ENCODE measurements at regions not wholly inside any gene's neighbourhood (a gene's known extent, or its start where the extent isn't known, plus 50 kb on each side); places are given as distances from the start of the nearest gene placed in this dataset.

DNA sequence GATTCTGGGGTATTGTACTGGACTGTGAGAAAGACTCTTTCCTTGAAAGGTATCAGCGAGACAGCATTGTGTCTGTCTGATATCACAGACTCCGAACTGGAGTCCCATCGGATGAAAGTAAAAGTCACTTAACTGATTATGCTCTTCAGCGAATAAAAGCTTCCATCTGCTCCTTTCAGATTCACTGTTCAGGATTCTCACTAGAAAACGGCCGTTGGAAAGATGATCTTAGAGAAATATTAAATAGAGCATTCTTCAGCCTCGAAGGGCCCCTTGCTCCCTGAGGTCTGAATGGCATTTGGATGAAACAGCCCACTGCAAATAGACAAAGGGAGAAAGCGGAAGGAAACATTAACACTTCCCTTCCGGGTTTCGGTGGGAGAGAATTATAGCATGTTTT, 416.2 kb upstream of the PRKX start:
- DNase-seq = no peak

DNA sequence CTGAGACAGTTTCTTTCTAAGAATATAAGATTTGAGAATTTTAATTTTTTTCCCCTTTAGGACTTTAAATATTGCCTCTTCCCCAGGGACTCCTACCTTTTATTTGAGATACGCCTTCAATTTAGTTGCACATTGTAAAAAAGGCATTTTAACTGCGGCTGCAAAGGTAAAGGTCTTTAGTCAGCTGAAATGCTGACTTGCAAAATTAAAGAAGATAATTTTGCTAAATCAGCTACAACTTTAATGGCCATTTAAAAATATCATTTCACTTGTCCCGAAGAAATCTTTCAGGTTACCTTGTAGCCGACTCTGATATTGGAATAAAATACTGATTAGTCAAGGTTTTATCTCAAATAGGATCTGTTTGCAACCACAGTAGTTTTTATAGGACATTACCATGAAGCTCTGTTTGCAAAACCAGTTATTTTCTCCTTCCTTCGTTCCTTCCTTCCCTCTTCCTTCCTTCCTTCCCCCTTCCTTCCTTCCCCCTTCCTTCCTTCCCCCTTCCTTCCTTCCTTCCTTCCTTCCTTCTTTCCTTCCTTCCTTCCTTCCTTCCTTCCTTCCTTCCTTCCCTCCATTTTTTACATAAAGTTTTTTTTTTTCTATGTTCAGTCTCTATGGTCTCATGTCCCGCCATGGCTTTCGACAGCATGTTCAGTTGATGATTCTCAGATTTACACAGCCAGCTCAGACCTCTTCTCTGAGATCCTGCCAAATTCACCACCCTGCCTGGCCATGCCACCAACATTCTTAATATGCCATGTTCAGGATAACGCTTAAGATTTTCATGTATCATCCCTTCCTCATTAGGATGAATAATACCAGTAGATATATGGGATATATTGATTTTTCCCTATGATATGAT, 405.4 kb upstream of the PRKX start:
- DNase-seq = no peak

DNA sequence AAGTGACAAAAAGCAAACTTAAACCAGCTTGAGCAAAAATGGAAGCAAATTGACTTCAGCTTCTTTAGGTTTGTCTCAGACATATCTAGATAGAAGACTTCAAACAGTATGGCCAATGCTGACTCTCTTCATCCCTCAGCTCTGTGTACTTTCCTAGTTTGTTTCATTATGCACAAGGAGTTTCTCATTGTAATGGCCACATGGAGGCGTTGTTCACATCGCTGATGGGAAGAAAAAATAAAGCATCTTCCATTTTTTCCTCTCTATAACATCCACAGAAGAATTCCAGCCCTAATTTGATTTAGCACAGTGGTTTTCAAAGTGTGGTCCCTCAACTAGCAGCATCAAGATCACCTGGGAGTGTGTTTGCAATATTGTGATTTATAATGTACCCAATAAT, 397.5 kb upstream of the PRKX start:
- DNase-seq = no peak

DNA sequence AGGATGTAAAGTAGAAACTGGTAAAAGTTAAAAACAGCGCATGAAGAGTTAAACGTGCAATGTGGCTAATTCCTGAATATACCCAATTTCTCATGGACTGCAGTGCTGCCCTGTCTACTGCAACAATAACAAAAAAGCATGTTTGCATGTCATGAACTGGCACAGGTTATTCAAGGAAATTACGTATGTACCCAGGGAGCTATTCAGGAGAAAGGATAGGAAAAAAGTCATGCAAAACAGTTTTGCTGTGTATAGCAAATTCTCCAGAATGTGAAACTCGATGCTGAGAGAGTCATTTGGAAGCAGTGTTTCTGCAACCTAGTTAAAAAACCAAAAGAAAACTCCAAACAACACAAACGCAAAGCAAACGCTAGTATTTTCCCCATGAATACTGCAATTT, 381.5 kb upstream of the PRKX start:
- DNase-seq = no peak

- no peak for DNase-seq
These were observed 377.8 kb upstream of the PRKX start for GRCh38 chrX:4091046-4091760.

GRCh38 chrX:4059893-4060292, 346.4 kb upstream of the PRKX start:
- DNase-seq = no peak

DNA sequence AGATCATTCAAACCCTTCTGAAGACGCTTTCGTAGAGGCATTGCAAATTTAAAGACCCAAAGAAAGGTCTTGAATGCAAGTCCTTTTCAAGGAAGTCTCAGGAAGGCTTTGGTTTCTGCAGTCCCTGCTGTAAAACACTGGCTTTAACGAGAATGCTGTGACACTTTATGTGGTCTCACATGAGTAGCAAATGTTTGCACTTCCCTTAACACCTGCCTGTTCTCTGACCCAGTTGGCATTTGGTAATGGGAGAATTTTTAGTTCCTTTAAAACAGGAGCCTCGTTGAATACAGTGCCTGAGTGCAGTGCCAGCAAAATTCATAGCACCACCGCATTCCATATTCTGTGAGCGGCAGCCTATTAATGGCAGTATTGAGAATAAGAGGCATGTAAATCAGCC, 330.5 kb upstream of the PRKX start:
- no peak for DNase-seq

DNA sequence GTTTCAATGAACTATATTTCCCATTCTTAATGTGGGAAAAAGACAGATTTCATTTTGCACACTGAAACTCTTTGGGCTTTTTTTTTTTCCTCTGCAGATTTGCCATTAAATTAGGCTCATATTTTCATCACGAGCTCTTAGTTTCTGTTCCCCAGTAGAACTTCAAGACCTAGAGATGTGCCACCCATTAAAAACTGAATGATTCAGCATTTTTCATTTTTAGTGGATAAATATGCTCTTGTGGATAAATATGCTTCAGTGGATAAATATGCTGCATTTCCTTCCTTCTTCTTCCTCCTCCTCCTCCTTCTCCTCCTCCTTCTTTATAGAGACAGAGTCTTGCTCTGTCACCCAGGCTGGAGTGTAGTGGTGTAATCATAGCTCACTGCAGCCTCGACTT, 322.4 kb upstream of the PRKX start:
- no peak for DNase-seq

DNA sequence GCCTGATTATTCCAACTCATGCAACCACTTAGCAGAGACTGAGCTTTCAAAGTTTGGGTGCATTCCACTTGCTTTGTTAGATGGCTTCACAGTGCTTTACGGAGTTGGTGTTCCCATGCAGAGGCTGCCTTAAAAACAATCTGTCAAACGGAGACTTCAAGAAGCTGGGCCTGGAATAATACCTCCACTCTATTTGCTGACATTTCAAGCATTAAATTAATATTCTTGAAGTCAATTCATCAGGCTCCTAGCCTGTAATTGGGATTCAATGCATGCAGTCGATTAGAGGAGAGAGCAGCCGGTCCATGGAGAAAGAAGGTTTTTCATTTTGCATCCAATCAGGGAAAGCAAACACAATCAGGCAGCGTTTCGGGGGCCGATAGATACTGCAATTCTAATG, 314.7 kb upstream of the PRKX start:
- DNase-seq = no peak

DNA sequence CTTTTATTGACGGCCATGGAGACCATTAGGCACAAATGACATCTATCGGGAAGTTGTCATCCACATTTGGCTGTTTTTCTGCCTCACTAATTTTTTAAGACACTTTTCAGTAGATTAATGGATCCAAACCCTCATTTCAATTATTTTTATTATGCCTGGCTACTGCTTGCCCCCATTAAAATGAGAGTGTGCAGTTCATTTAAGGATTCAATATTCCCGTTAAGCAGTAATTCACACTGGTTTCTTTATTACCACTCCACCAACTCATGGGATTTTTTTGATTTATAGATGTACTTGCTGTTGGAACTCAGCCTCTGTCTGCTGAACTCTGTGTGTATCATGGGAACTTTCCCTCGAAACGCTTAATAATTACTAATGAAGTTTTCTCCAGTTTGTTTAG, 291.8 kb upstream of the PRKX start:
- DNase-seq = no peak

- no peak for DNase-seq
These were observed 291.4 kb upstream of the PRKX start for GRCh38 chrX:4004822-4005221.

- DNase-seq = no peak
These were observed 280.9 kb upstream of the PRKX start for GRCh38 chrX:3994315-3994714.

GRCh38 chrX:3990569-3990968, 277.1 kb upstream of the PRKX start:
- no peak for DNase-seq

GRCh38 chrX:3972104-3972858, 258.8 kb upstream of the PRKX start:
- peak in 5 of 51 donors; percentile 1 to 4 (median 1) for DNase-seq

DNA sequence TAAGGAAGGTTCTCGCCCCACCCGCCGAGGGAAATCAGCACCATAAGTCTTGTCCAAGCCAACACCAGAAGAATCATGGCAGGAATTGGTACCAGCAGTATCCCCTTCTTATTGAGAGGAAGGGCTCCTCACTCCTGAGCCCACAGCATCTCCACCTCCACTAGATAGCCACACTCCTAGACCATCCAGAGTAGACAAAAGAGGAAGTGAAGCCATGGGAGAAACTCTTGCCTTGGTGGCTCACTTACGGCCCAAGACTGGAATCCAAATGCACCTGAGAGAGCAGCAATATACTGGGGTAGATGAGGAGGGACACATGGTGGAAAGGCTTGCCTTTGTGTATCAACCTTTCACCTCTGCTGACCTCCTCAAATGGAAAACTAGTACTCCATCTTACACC, 255.3 kb upstream of the PRKX start:
- no peak for DNase-seq

GRCh38 chrX:3963980-3964379, 250.5 kb upstream of the PRKX start:
- DNase-seq = no peak

DNA sequence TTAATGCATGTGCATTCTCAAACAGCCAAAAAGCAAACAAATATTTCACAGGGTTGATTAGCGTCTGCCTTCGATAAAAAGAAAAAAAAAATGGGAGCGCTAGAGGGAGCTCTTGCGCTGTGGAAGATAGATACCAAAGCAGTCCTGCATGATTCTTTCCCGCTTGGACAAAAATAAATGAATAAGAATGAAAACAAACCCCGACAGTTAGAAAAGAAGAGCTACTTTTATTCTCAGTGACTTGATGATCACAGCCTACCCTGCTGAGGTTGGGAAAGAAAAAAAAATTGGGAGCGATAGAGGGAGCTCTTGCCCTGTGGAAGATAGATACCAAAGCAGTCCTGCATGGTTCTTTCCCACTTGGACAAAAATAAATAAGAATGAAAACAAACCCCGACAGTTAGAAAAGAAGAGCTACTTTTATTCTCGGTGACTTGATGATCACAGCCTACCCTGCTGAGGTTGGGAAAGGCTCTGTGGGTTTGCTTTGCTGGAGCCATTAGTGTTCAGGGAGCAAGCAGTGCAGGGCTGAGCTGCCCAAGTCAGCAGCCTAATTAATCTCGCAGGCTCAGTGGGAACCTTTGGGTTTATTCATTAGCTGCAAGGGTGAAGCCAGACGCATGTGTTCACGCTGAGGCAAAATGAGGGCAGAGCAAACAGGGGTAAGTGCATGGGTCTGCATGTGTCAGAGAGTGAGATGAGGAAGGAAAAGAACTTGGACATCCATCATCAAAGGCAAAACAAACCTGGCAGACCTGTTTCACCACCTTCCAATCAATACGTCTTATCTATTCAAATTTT, 249.3 kb upstream of the PRKX start:
- peak in 9 of 51 donors; percentile 1 to 52 (median 4) for DNase-seq

DNA sequence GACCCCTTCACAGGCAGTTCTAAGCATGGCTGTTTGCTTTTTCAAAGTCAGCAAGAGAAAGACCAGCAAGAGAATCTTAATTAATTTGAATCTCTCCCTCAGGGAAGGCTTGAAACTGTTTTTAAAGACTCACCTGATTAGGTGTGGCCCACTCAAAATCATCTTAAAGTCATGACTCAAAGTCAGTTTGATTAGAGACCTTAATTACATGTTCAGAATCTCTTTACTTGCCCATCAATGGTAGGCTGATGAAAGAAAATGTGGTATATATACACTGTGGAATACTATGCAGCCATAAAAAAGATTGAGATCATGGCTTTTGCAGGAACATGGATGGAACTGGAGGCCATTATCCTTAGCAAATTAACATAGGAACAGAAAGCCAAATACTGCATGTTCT, 247.5 kb upstream of the PRKX start:
- no peak for DNase-seq

DNA sequence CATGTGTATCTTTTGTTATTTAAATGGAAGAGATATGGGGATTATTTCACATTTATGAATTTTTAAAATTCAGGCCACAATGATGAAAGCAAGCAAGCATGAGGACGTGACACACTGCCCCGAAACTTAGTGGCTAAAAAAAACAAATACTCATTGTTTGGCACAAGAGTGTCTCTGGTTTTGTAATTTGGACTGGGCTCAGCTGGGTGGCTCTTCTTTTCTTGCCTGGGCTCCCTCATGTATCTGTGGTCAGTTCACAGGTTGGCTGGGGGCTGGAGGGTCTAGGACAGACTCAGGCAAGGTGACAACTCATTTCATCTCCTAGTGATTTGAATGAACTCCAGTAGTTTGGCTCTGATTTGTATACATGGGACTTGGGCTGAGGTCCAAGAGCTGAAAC, 238.4 kb upstream of the PRKX start:
- DNase-seq = no peak

GRCh38 chrX:3950373-3950772, 236.9 kb upstream of the PRKX start:
- no peak for DNase-seq

- no peak for DNase-seq
These were observed 230.5 kb upstream of the PRKX start for GRCh38 chrX:3943965-3944364.
